PC-3 (cell line): ENCODE measurements at regions not wholly inside any gene's neighbourhood (a gene's known extent, or its start where the extent isn't known, plus 50 kb on each side); places are given as distances from the start of the nearest gene placed in this dataset.

Experiments
- CTCF ChIP-seq: fragments of 300-600 bp; sonication (generic); conservative IDR thresholded peaks from 2 replicates; pipeline ENCODE4 v1.5.1; 2017; ENCODE audit warnings: antibody characterized with exemption, low read depth, mild to moderate bottlenecking, low read length
- EZH2 ChIP-seq: fragments of 300-600 bp; sonication (generic); IDR thresholded peaks from one replicate; pipeline ENCODE4 v1.6.1; 2017; ENCODE audit warnings: antibody characterized with exemption, mild to moderate bottlenecking, low read length; ENCODE audit not compliant: unreplicated experiment

GRCh38 chr10:8365935-8366911 is 311.7 kb downstream of the GATA3 start:
- TF ChIP-seq CTCF (no peak), EZH2 (no peak)
